IPS DF 6.9 (cell line): ENCODE measurements at regions not wholly inside any gene's neighbourhood (a gene's known extent, or its start where the extent isn't known, plus 50 kb on each side); places are given as distances from the start of the nearest gene placed in this dataset.

Experiments used
- DNase-seq: peaks from one replicate; pipeline ENCODE4 v3.0.0-alpha.2; 2013; ENCODE audit warnings: low read depth, low spot score
- H3K27ac ChIP-seq: one replicate; pipeline ENCODE4 v1.5.1; 2013; ENCODE audit warnings: low read length, control low read depth
- H3K27me3 ChIP-seq: 2 replicates; pipeline ENCODE4 v1.6.1; 2013; ENCODE audit warnings: mild to moderate bottlenecking, low read length; ENCODE audit not compliant: control insufficient read depth, insufficient read depth
- H3K36me3 ChIP-seq: 2 replicates; pipeline ENCODE4 v1.6.1; 2013; ENCODE audit warnings: low read length; ENCODE audit not compliant: control insufficient read depth, insufficient read depth
- H3K4me1 ChIP-seq: 2 replicates; pipeline ENCODE4 v1.6.1; 2013; ENCODE audit warnings: low read length; ENCODE audit not compliant: control insufficient read depth, insufficient read depth
- H3K4me3 ChIP-seq: 2 replicates; pipeline ENCODE4 v1.5.1; 2013; ENCODE audit warnings: mild to moderate bottlenecking, low read length
- H3K9me3 ChIP-seq: 2 replicates; pipeline ENCODE4 v1.6.1; 2013; ENCODE audit warnings: low read length, inconsistent platforms; ENCODE audit not compliant: control insufficient read depth, insufficient read depth
- WGBS: extraction: QIAGEN DNeasy Blood & Tissue Kit; methylation state at CpG from one replicate; pipeline ENCODE4 v1.1.7; 2013; ENCODE audit warnings: mixed read lengths, missing lambda C conversion rate; ENCODE audit not compliant: insufficient read length, insufficient coverage; 5-methylcytosine and 5-hydroxymethylcytosine counted together

DNA sequence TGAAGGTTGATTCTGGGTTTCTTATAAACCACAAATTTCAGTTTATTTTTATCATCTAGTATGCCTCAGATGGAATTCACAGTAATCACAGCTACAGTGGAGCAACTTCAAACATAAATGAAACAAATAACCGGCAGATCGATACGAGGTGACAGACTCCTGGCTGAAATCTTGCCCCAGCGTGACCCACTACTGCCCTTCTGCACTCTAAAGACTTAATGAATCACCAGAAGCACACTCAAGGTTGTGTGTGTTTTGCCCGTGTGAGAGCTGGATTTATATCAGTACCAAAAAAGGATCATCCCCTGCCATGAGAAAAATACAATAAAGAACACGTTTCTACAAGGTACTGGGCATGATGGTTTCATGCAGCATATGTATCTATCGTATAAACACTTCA is 161.7 kb downstream of the KLF12 start:
- H3K4me1 ChIP-seq: peaks cover 2% of the 10 kb centered on the region; the same call in 1 of the 2 replicates
- H3K9me3 ChIP-seq: no peaks in the 10 kb centered on the region
- no peak overlapping the region for H3K4me3 ChIP-seq
- H3K36me3 ChIP-seq: no peaks in the 10 kb centered on the region
- H3K27me3 ChIP-seq: no peaks in the 10 kb centered on the region
- DNase-seq: no peak
- no CpG with 5 or more reads among the region's 7 CpGs for WGBS
- no peak overlapping the region for H3K27ac ChIP-seq

GRCh38 chr13:73971481-73971880 is 162.7 kb downstream of the KLF12 start:
- Histone ChIP-seq H3K4me3 (no peak overlapping the region), H3K27me3 (no peaks in the 10 kb centered on the region), H3K9me3 (no peaks in the 10 kb centered on the region), H3K27ac (no peak overlapping the region), H3K4me1 (peaks cover 2% of the 10 kb centered on the region; the same call in 1 of the 2 replicates), H3K36me3 (no peaks in the 10 kb centered on the region)
- no CpG with 5 or more reads among the region's 2 CpGs for WGBS
- DNase-seq: no peak

- Histone ChIP-seq H3K36me3 (no peaks in the 10 kb centered on the region), H3K27ac (no peak overlapping the region), H3K4me3 (no peak overlapping the region), H3K4me1 (peaks cover 1% of the 10 kb centered on the region; the same call in 1 of the 2 replicates), H3K27me3 (no peaks in the 10 kb centered on the region), H3K9me3 (no peaks in the 10 kb centered on the region)
- no CpG with 5 or more reads among the region's 7 CpGs for WGBS
- DNase-seq: no peak
Measured at GRCh38 chr13:73970421-73971055, 163.7 kb downstream of the KLF12 start.

DNA sequence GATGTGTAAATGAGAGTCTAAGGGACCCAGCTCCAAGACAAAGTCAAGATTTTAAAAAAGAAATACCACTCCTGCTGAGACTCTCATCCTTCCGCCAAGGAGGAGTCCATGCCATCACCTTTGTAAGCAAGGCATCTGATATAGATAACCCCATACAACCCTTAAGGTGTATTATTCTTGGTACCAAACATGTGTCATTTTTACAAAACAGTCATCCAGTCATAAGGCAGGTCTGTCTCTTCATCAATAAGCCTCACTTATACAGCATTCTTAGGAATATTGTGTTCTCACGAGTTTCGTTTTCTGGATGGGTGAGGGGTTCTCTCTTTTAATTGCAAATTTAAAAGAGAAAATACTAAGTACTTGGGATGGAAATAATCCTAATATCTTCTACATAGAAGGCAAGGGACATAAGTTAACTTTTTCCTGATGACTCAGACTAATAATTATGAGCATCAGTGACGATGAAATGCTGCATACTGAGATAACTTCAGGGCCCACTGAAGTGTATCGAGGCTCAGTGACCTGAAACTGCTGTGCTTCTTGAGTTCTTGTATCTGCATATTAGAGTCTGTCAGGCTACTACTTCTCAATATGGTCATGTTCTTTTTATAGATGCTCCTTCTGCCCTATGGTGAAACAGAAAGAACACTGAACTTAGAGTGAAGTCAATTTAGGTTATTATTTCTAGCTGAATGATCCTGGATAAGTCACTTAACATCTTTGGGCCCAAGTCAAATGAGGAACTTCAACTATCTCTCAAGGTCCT is 166.6 kb downstream of the KLF12 start:
- no peak for DNase-seq
- no peaks in the 10 kb centered on the region for H3K36me3 ChIP-seq
- no peaks in the 10 kb centered on the region for H3K27me3 ChIP-seq
- no peaks in the 10 kb centered on the region for H3K4me1 ChIP-seq
- no CpG with 5 or more reads among the region's 5 CpGs for WGBS
- no peak overlapping the region for H3K27ac ChIP-seq
- no peak overlapping the region for H3K4me3 ChIP-seq
- no peaks in the 10 kb centered on the region for H3K9me3 ChIP-seq

DNA sequence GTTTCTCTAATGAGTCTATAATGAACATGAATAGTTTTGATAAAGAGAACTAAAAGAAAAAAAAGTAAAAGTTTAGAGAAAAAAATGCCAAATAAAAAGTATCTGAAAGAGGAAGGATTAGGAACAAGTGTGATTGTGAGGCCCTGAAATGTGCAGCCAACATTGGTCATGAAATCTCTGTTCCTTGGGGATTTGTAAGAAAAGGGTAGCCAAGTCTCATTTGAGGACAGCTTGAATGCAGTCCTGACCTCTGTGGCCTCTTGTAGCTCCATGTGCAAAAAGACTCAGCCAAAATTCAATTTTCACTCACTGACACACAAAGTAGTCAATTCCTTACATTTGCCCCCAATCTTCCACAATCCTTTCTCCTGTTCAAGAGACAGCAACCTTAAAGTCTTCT is 167.9 kb downstream of the KLF12 start:
- DNase-seq: no peak
- Histone ChIP-seq H3K27ac (no peak overlapping the region), H3K4me3 (no peak overlapping the region)

DNA sequence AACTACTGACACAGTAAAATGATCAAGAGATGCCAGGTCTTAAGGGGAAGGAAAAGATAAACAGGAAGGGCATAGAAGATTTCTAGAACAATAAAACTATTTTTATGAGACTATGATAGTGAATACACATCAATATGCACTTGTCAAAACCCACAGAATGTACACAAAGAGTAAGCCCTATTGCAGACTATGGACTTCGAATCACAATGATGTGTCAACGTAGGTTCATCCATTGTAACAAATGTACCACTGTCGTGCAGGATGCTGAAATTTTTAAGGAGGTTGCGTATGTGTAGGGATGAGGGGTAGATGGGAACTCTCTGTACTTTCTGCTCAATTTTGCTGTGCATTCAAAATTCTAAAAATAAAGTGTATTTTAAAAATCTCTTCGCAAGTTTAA is 171.9 kb downstream of the KLF12 start:
- no CpG with 5 or more reads among the region's 5 CpGs for WGBS
- no peaks in the 10 kb centered on the region for H3K9me3 ChIP-seq
- DNase-seq: no peak
- H3K4me1 ChIP-seq: no peaks in the 10 kb centered on the region
- no peak overlapping the region for H3K4me3 ChIP-seq
- H3K36me3 ChIP-seq: no peaks in the 10 kb centered on the region
- no peaks in the 10 kb centered on the region for H3K27me3 ChIP-seq
- H3K27ac ChIP-seq: no peak overlapping the region

More for the DNA sequence above, 167.9 kb downstream of the KLF12 start:
- Histone ChIP-seq H3K36me3 (no peaks in the 10 kb centered on the region), H3K27me3 (no peaks in the 10 kb centered on the region), H3K9me3 (no peaks in the 10 kb centered on the region), H3K4me1 (no peaks in the 10 kb centered on the region)

DNA sequence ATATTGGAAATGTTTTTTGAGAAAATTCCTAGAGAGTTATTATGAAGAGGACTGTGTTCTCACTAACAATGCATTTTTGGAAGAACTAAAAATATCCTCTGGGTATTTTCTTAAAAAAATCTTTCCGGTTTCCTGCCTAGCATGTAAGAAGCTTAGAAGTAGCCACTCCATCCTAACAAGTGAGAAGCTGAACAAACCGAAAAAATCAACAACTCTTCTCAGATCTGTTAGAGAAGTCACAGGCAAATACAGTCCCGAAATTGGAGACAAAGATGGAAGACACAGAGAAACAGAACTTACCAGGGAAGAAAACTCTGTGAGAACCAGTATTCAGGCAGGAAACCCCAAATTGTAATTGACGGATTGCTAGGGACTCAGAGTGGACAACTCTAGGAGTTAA is 173.0 kb downstream of the KLF12 start:
- H3K4me3 ChIP-seq: no peak overlapping the region
- H3K27me3 ChIP-seq: no peaks in the 10 kb centered on the region
- H3K9me3 ChIP-seq: no peaks in the 10 kb centered on the region
- no peaks in the 10 kb centered on the region for H3K36me3 ChIP-seq
- H3K4me1 ChIP-seq: no peaks in the 10 kb centered on the region
- H3K27ac ChIP-seq: no peak overlapping the region
- no peak for DNase-seq
- no CpG with 5 or more reads among the region's 4 CpGs for WGBS

DNA sequence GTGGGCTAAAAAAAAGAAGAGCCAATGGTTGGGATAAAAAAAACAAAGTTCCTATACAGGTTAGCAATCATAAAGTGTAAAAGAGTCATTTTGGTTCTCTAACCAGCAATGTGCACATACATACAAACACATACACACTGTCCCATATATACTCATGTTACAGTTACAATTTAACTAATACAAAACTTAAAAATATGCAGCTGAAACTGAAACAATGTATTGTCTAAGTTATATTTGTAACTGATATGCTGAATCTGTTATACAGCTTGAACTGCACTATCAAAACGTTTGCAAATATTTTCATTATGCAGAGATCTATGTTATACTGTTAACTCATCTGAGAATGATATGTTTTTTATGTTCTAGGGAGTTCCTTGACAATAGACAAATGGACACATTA is 173.7 kb downstream of the KLF12 start:
- Histone ChIP-seq H3K27me3 (no peaks in the 10 kb centered on the region), H3K4me3 (no peak overlapping the region), H3K9me3 (no peaks in the 10 kb centered on the region), H3K4me1 (no peaks in the 10 kb centered on the region), H3K27ac (no peak overlapping the region), H3K36me3 (no peaks in the 10 kb centered on the region)
- no peak for DNase-seq
- WGBS: no CpG with 5 or more reads among the region's 1 CpG

GRCh38 chr13:73958657-73959397 is 175.4 kb downstream of the KLF12 start:
- H3K27ac ChIP-seq: no peak overlapping the region
- H3K4me3 ChIP-seq: no peak overlapping the region
- H3K36me3 ChIP-seq: no peaks in the 10 kb centered on the region
- no peaks in the 10 kb centered on the region for H3K4me1 ChIP-seq
- no peaks in the 10 kb centered on the region for H3K9me3 ChIP-seq
- WGBS: no CpG with 5 or more reads among the region's 8 CpGs
- H3K27me3 ChIP-seq: no peaks in the 10 kb centered on the region
- no peak for DNase-seq

- Histone ChIP-seq H3K9me3 (no peaks in the 10 kb centered on the region), H3K4me1 (no peaks in the 10 kb centered on the region), H3K27me3 (no peaks in the 10 kb centered on the region), H3K36me3 (no peaks in the 10 kb centered on the region), H3K27ac (no peak overlapping the region), H3K4me3 (no peak overlapping the region)
- no peak for DNase-seq
- WGBS: no CpG with 5 or more reads among the region's 5 CpGs
Measured at GRCh38 chr13:73957889-73958288, 176.3 kb downstream of the KLF12 start.
